ENCODE measurements at regions not wholly inside any gene's neighbourhood (a gene's known extent, or its start where the extent isn't known, plus 50 kb on each side); places are given as distances from the start of the nearest gene placed in this dataset.

- DNase-seq, result no peak
These were observed 79.0 kb upstream of the PDE10A start for GRCh38 chr6:165742047-165742446.

DNA sequence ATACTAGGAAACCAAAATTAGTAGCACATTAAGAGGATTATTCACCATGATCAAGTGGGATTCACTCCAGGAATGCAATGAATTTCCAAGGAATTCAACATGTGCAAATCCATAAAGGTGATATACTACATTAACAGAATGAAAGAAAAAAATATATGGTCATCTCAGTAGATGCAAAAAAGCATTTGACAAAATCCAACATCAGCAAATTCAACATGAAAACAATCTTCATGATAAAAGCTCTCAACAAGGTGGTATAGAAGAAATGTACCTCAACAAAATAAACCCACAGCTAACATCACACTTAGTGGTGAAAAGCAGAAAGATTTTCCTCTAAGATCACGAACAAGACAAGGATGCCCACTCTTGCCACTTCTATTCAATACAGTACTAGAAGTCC is 74.4 kb upstream of the PDE10A start:
- no peak for DNase-seq

DNA sequence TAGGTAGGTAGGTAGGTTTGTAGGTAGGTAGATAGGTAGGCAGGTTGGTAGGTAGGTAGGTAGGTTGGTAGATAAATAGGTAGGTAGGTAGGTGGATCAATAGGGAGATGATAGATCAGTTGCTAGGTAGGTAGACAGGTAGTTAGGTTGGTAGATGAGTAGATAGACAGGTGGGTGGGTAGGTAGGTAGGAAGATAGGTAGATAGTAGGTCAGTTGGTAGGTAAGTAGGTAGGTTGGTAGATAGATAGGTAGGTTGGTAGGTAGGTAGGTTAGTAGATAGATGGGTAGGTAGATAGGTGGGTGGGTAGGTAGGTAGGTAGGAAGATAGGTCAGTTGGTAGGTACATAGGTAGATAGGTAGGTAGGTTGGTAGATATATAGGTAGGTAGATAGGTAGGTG is 72.0 kb upstream of the PDE10A start:
- no peak for DNase-seq

DNA sequence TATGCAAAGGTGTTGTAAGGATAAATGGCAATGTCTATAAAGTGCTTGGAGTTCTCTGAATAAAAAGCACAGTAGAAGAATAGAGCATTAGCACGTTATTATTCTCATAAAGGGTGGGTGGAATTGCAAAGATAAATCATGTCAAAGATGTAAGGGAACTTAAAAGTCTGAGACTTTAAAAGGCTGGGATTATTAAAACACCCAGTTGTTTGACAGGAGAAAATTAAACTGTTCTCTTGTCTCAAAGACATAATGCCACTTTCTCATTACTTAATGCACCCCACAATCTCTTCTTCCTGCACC is 70.4 kb upstream of the PDE10A start:
- DNase-seq, result no peak

DNA sequence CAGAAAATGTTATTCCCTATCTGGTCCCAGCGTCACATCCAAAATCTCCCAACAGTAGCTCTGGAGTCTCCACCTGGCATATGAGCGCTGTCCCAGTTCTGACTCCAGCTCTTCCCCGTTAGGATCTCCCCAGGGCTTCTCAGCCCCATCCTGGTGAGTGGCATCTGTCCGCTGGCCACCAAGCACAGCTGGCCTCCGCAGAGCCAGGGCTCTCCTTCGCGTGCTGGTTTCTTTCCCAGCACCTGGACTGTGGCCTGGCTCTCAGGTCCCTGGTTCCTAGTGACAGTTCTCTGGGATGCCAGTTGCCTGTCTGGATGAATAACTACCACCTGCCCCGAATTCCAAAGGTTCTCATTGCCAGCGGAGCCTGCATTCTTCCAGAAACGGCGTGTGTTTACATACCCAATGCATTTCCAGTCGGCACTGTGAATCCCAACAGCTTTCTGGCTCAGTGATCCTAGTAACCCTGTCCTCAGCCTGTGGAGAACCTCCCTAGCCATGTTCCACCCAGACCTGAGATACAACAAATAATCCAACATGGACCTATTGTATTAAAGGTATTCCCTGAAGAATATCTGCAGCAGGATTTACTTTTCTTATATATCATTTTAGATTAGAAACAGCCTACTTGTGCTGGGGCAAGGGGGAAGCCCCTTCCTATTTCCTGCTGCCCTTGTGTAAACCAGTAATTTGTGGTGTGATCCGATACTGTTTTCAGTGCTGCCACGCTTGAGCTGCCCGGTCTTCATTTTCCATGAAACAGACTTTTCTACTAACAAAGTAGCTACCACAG is 69.9 kb upstream of the PDE10A start:
- DNase-seq, result no peak

- no peak for DNase-seq
These were observed 66.4 kb upstream of the PDE10A start for GRCh38 chr6:165729307-165729936.

GRCh38 chr6:165728216-165728615 is 65.2 kb upstream of the PDE10A start:
- no peak for DNase-seq

DNA sequence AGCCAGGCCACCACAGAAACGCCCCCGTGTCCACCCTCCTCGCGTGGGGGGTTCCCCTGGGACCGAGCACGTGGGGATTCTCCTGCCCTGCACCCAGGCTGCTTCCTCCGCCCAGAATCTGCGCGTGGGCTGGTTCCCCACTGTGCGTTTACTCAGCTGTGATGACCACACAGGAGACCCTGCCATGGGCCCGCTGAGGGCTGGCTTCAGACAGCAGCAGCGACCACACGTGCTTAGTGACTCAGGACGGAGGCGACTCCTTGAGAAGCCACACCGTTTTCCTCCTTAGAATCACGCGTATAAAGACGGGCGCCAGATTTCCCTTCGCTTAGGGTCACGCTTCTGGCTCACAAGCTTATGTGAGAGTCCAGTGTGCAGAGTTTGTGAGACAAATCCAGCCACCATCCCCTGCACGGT is 63.9 kb upstream of the PDE10A start:
- no peak for DNase-seq

- DNase-seq, result no peak
These were observed 63.3 kb upstream of the PDE10A start for GRCh38 chr6:165726290-165726875.

DNA sequence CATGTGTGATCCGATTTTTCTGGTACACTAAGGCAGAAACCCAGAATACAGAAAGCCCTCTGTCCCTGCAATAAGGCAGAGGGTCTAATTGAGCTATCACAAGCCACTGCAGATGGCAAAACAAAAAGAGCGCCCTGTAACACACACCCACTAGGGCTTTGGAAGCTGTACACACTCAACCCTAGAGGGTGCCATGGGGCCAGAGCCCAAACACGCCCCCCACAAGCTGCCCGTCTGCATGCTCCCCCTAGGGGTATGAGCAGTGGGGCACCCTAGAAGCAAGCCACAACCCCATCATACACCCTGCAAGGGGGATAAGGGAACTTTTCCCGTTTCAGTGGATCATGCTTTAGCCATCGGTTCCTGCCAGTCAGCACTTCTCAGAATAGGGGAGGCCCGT is 62.2 kb upstream of the PDE10A start:
- DNase-seq, result no peak

- no peak for DNase-seq
These were observed 60.3 kb upstream of the PDE10A start for GRCh38 chr6:165723326-165723725.

DNA sequence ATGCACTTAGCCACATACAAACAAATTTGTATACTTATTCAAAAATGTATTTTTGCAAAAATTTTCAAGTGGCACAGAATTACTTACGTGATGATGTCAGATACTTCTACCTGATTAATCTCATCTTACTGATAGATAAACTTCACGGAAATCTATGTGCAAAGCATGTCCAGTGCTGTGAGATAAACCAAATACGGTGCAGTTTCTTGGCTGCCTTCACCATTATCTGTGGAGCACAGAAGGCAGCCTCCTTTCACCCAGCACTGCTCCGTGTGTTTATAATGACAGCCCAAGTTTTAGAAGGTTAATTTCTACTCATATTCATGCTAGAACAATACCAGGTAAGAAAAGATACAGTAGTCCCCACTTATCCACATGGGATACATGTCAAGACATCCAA is 59.0 kb upstream of the PDE10A start:
- no peak for DNase-seq

DNA sequence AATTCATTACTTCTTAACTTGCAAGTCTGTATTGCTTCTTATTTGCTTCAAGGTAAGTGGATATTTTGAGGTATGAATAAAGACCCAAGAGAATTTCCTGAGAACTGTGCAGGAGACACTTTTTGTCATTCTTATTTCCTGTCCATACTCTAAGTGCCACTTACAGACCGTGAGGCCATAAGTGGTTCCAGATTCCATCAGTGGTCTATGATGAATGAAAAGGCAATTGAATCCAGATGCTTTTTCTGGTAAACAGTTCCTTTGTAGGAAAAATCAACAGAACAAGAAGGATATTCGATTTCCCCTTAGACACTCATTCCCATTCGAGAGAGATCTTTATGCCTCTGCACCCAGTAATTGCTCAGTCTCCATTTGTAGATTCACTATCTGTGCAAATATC is 58.3 kb upstream of the PDE10A start:
- DNase-seq, result no peak

GRCh38 chr6:165718491-165718891 is 55.5 kb upstream of the PDE10A start:
- DNase-seq, result no peak

DNA sequence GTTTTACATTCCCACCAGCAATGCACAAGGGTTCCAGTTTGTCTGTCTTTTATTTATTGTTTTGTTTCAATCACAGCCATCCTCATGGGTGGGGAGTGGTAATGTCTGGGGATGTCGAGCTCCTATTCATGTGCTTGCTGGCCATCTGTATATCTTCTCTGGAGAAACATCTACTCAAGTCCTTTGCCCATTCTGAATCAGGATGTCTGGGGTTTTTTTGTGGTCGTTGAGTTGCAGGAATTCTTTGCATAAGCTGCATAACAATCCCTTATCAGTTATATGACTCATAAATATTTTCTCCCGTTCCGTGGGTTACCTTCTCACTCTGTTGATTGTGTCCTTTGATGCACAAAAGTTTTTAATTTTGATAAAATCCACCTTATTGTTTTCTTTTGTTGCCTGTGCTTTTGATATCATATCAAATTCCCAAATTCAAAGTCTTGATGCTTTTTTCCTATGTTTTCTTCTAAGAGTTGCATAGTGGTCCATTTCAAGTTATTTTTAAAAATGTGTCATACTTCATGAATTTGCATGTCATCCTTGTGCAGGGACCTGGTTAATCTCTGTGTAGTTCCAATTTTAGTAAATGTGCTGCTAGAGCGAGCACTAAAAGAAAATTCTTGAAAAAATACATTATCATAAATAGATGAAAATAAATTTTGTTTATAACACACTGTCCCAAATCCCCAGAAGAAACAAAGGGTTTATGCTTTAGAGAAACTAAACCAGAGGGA is 54.9 kb upstream of the PDE10A start:
- DNase-seq, result no peak

DNA sequence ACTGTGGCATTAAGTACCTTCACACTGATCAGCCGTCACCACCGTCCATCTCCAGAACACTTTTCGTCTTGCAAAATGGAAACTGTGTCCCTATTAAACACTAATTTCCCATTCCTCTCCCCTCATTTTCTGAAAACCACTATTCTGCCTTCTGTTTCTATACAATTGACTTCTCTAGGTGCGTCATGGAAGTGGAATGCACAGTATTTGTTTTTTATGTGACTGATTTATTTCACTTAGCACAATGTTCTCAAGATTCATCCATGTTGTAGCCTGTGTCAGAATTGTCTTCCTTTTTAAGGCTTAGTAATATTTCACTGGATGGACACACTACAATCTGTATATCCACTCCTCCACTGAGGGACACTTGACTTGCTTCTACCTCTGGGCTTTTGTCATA is 53.8 kb upstream of the PDE10A start:
- DNase-seq, result no peak

GRCh38 chr6:165715428-165715827 is 52.4 kb upstream of the PDE10A start:
- no peak for DNase-seq

- DNase-seq, result no peak
These were observed 51.9 kb upstream of the PDE10A start for GRCh38 chr6:165714907-165715306.

DNA sequence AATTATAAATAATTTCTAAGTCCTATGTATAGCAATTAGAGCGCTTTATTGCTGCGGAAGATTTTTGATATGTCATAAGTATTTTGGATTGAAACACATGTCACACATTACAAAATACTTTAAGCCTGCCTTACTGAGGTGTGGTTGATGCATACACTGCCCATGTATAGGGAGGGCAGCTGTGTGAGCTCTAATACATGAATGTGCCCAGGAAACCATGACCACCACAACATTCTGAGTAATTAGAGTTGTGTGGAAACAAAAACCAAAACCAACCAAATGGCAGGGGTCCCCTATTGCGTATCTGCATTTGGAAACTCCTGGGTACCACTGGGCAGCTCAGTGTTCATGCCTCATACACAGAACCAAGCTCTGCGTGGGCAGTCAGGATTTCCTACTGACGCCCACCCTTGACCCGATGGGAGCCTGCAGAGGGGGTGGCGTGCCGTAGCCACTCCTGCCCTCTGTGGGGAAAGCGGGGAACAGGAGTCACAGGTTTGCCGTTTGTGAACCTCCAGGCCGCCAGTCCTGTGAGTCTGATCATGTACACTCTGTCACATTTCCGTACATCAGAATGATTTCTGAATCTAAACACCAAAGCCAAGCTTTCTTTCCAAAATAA is 50.9 kb upstream of the PDE10A start:
- no peak for DNase-seq

Data from stimulated activated CD4-positive, alpha-beta T cell treated with anti-CD3 and anti-CD28 coated beads, Interleukin-4, amount 100 ng/mL, for 4 hours (primary cell).